Osteoblast (primary cell): ENCODE measurements at regions not wholly inside any gene's neighbourhood (a gene's known extent, or its start where the extent isn't known, plus 50 kb on each side); places are given as distances from the start of the nearest gene placed in this dataset.
A peak's percentile ranks its signal among the peaks of the same experiment; 100 is the strongest.
"Not testable (repeated sequence)": the region's sequence is repeated elsewhere in the genome, so short reads cannot be mapped to it uniquely, and the experiment has no call there.

Experiments used
- DNase-seq: peaks from one replicate; pipeline ENCODE4 v3.0.0; 2011; ENCODE audit warnings: low spot score, mixed read lengths; ENCODE audit not compliant: insufficient read length; ENCODE audit errors: missing footprints
- H2AFZ ChIP-seq: 2 replicates; pipeline ENCODE4 v1.6.0; 2011; ENCODE audit warnings: mild to moderate bottlenecking, low read length
- H3K27ac ChIP-seq: 2 replicates; pipeline ENCODE4 v1.5.1; 2011; ENCODE audit warnings: mild to moderate bottlenecking, low read depth, low read length, moderate library complexity
- H3K27me3 ChIP-seq: 2 replicates; pipeline ENCODE4 v1.6.0; 2012; ENCODE audit warnings: mild to moderate bottlenecking, control low read depth, inconsistent platforms, low read length, moderate library complexity; ENCODE audit not compliant: insufficient read depth
- H3K36me3 ChIP-seq: 2 replicates; pipeline ENCODE4 v1.5.1; 2011; ENCODE audit warnings: mild to moderate bottlenecking, low read length, control low read depth, moderate library complexity; ENCODE audit not compliant: insufficient read depth
- H3K4me1 ChIP-seq: 2 replicates; pipeline ENCODE4 v1.5.1; 2011; ENCODE audit warnings: mild to moderate bottlenecking, low read length, control low read depth, moderate library complexity; ENCODE audit not compliant: insufficient read depth
- H3K4me2 ChIP-seq: 2 replicates; pipeline ENCODE4 v1.6.0; 2011; ENCODE audit warnings: mild to moderate bottlenecking, low read length; ENCODE audit not compliant: insufficient read depth
- H3K4me3 ChIP-seq: fragments of 200-600 bp; sonication (generic); 3 replicates; pipeline ENCODE4 v1.5.1; 2012; ENCODE audit warnings: mild to moderate bottlenecking, low read length, inconsistent platforms; ENCODE audit not compliant: insufficient read depth
- H3K79me2 ChIP-seq: 2 replicates; pipeline ENCODE4 v1.6.0; 2012; ENCODE audit warnings: mild to moderate bottlenecking, low read length, control low read depth, inconsistent platforms; ENCODE audit not compliant: insufficient read depth
- H3K9me3 ChIP-seq: 2 replicates; pipeline ENCODE4 v1.5.1; 2011; ENCODE audit warnings: low read depth, low read length, control low read depth
- H4K20me1 ChIP-seq: 2 replicates; pipeline ENCODE4 v1.6.0; 2012; ENCODE audit warnings: mild to moderate bottlenecking, low read length, control low read depth; ENCODE audit not compliant: insufficient read depth
- CTCF ChIP-seq: IDR thresholded peaks from 2 replicates; pipeline ENCODE4 v1.5.1; 2011; ENCODE audit warnings: mild to moderate bottlenecking, low read depth, low read length, moderate library complexity; ENCODE audit errors: extremely low read depth

GRCh38 chr20:50453533-50454244 is 56.5 kb upstream of the PTPN1 start:
- no peak for TF ChIP-seq CTCF

GRCh38 chr20:50455245-50455644 is 54.9 kb upstream of the PTPN1 start:
- H3K4me1 ChIP-seq, DNase-seq, H3K27me3 ChIP-seq, H3K36me3 ChIP-seq, H3K79me2 ChIP-seq, H2AFZ ChIP-seq, H3K27ac ChIP-seq, H3K9me3 ChIP-seq, H4K20me1 ChIP-seq, H3K4me3 ChIP-seq, H3K4me2 ChIP-seq: not testable (repeated sequence)

More at GRCh38 chr20:50453533-50454244, 56.5 kb upstream of the PTPN1 start:
- no peaks in the 10 kb centered on the region for H3K27me3 ChIP-seq
- peaks cover 11% of the 10 kb centered on the region for H3K4me1 ChIP-seq
- no peaks in the 10 kb centered on the region for H3K79me2 ChIP-seq
- DNase-seq: no peak
- H3K4me3 ChIP-seq: no peak overlapping the region
- no peaks in the 10 kb centered on the region for H3K9me3 ChIP-seq
- no peaks in the 10 kb centered on the region for H4K20me1 ChIP-seq
- no peak overlapping the region for H3K27ac ChIP-seq
- no peak overlapping the region for H3K4me2 ChIP-seq
- H2AFZ ChIP-seq: no peak overlapping the region
- H3K36me3 ChIP-seq: no peaks in the 10 kb centered on the region

- no peaks in the 10 kb centered on the region for H3K27me3 ChIP-seq
- H3K9me3 ChIP-seq: no peaks in the 10 kb centered on the region
- H3K4me2 ChIP-seq: no peak overlapping the region
- H2AFZ ChIP-seq: peak overlapping the region; percentile 10
- H3K79me2 ChIP-seq: no peaks in the 10 kb centered on the region
- no peak overlapping the region for H3K27ac ChIP-seq
- H4K20me1 ChIP-seq: no peaks in the 10 kb centered on the region
- no peak for DNase-seq
- no peak overlapping the region for H3K4me3 ChIP-seq
- peaks cover 11% of the 10 kb centered on the region for H3K4me1 ChIP-seq
- TF ChIP-seq CTCF: no peak
- H3K36me3 ChIP-seq: no peaks in the 10 kb centered on the region
Measured at GRCh38 chr20:50455656-50456451, 54.3 kb upstream of the PTPN1 start.

- no peak overlapping the region for H3K27ac ChIP-seq
- H3K4me2 ChIP-seq: no peak overlapping the region
- H3K36me3 ChIP-seq: no peaks in the 10 kb centered on the region
- H3K4me1 ChIP-seq: peaks cover 5% of the 10 kb centered on the region
- H3K4me3 ChIP-seq: no peak overlapping the region
- H3K79me2 ChIP-seq: no peaks in the 10 kb centered on the region
- no peaks in the 10 kb centered on the region for H3K9me3 ChIP-seq
- no peaks in the 10 kb centered on the region for H4K20me1 ChIP-seq
- TF ChIP-seq CTCF: no peak
- no peaks in the 10 kb centered on the region for H3K27me3 ChIP-seq
- no peak for DNase-seq
- no peak overlapping the region for H2AFZ ChIP-seq
Measured at GRCh38 chr20:50456452-50457324, 53.5 kb upstream of the PTPN1 start.
